Colonic mucosa (tissue), 4 donors: ENCODE measurements at regions not wholly inside any gene's neighbourhood (a gene's known extent, or its start where the extent isn't known, plus 50 kb on each side); places are given as distances from the start of the nearest gene placed in this dataset.

Experiments used
- DNase-seq: peaks from one replicate; pipeline ENCODE4 v3.0.0-alpha.2; 2020
- H3K27ac ChIP-seq: fragments of 200-600 bp; one replicate; pipeline ENCODE4 v1.8.0; 2021
- H3K27me3 ChIP-seq: fragments of 200-600 bp; one replicate; pipeline ENCODE4 v1.8.0; 2021
- H3K36me3 ChIP-seq: fragments of 200-600 bp; one replicate; pipeline ENCODE4 v1.8.0; 2021
- H3K4me1 ChIP-seq: fragments of 200-600 bp; one replicate; pipeline ENCODE4 v1.8.0; 2021; ENCODE audit warnings: mild to moderate bottlenecking
- H3K4me3 ChIP-seq: fragments of 200-600 bp; one replicate; pipeline ENCODE4 v1.8.0; 2021
- H3K9ac ChIP-seq, 2 donors: one replicate each; pipeline ENCODE4 v1.7.0; 2013; ENCODE audit warnings: control low read depth in 2 of 2, low read depth in 2 of 2, low read length in 2 of 2
- H3K9me3 ChIP-seq: fragments of 200-600 bp; one replicate; pipeline ENCODE4 v1.8.0; 2021
- CTCF ChIP-seq: fragments of 200-600 bp; IDR thresholded peaks from one replicate; pipeline ENCODE4 v1.8.0; 2022; ENCODE audit warnings: antibody characterized with exemption, mild to moderate bottlenecking
- intact Hi-C: fragments of 100-400 bp; cut with DNase I; formaldehyde crosslinking; loops from one replicate; pipeline ENCODE4 v1.14.1; 2022
- donor health status: healthy.
- donor health status: DM: no; HTN: no; CAD: no.
- donor health status: DM: no; HTN: no; CAD: no.

GRCh38 chr5:92775711-92776615 is 805.1 kb downstream of the NR2F1-AS1 start:
- no peak for TF ChIP-seq CTCF

DNA sequence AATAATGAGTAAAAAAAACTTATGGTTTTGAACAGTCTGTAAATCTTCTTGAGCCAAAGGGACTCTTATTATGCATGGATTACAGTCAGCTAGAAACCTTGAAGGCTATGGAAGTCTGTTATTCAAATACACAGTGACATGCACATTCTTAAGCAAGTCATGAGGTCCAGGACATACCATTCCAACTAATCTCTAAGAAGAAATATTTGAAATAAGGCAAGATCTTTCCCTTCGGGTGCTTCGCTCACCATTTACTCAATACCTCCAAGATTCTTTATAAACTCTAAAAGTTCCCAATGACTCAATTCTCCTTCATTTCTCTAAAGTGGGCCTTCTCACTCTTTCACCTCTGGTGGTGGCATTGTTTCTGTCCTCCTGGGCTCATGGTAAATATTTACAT is 811.0 kb downstream of the NR2F1-AS1 start:
- no peaks in the 10 kb centered on the region for H3K9me3 ChIP-seq
- no peak overlapping the region for H3K4me3 ChIP-seq
- DNase-seq, result no peak
- no peaks in the 10 kb centered on the region for H3K36me3 ChIP-seq
- intact Hi-C loops, result no loop called here
- H3K27me3 ChIP-seq, result no peaks in the 10 kb centered on the region
- H3K9ac ChIP-seq, result no peak overlapping the region
- no peak for TF ChIP-seq CTCF
- H3K27ac ChIP-seq, result no peak overlapping the region
- no peaks in the 10 kb centered on the region for H3K4me1 ChIP-seq

More at GRCh38 chr5:92775711-92776615, 805.1 kb downstream of the NR2F1-AS1 start:
- no peak for DNase-seq
- no peaks in the 10 kb centered on the region for H3K36me3 ChIP-seq
- intact Hi-C loops, result no loop called here
- no peaks in the 10 kb centered on the region for H3K4me1 ChIP-seq
- no peaks in the 10 kb centered on the region for H3K9me3 ChIP-seq
- no peak overlapping the region for H3K9ac ChIP-seq
- no peak overlapping the region for H3K27ac ChIP-seq
- no peak overlapping the region for H3K4me3 ChIP-seq
- H3K27me3 ChIP-seq, result no peaks in the 10 kb centered on the region

GRCh38 chr5:92761585-92761984 is 819.4 kb downstream of the NR2F1-AS1 start:
- H3K36me3 ChIP-seq, result no peaks in the 10 kb centered on the region
- intact Hi-C loops, result no loop called here
- TF ChIP-seq CTCF, result no peak
- no peak overlapping the region for H3K9ac ChIP-seq
- H3K4me3 ChIP-seq, result no peak overlapping the region
- no peaks in the 10 kb centered on the region for H3K4me1 ChIP-seq
- H3K9me3 ChIP-seq, result no peaks in the 10 kb centered on the region
- no peak for DNase-seq
- no peak overlapping the region for H3K27ac ChIP-seq
- no peaks in the 10 kb centered on the region for H3K27me3 ChIP-seq

GRCh38 chr5:92760550-92760949 is 820.5 kb downstream of the NR2F1-AS1 start:
- Histone ChIP-seq H3K36me3 (no peaks in the 10 kb centered on the region), H3K4me1 (no peaks in the 10 kb centered on the region), H3K9me3 (no peaks in the 10 kb centered on the region), H3K4me3 (no peak overlapping the region), H3K9ac (no peak overlapping the region), H3K27ac (no peak overlapping the region), H3K27me3 (no peaks in the 10 kb centered on the region)
- intact Hi-C loops, result no loop called here
- DNase-seq, result no peak
- no peak for TF ChIP-seq CTCF

GRCh38 chr5:92758552-92758951 is 822.5 kb downstream of the NR2F1-AS1 start:
- TF ChIP-seq CTCF, result no peak
- no peak overlapping the region for H3K9ac ChIP-seq
- no peak for DNase-seq
- no peaks in the 10 kb centered on the region for H3K4me1 ChIP-seq
- intact Hi-C loops, result no loop called here
- H3K27me3 ChIP-seq, result no peaks in the 10 kb centered on the region
- H3K36me3 ChIP-seq, result no peaks in the 10 kb centered on the region
- no peak overlapping the region for H3K27ac ChIP-seq
- H3K9me3 ChIP-seq, result no peaks in the 10 kb centered on the region
- H3K4me3 ChIP-seq, result no peak overlapping the region
